Thymus (tissue), 11 donors: ENCODE measurements at regions not wholly inside any gene's neighbourhood (a gene's known extent, or its start where the extent isn't known, plus 50 kb on each side); places are given as distances from the start of the nearest gene placed in this dataset.

Source experiments
- DNase-seq, 9 donors: peaks; one replicate each; pipeline ENCODE4 v3.0.0-alpha.2; 2013; ENCODE audit warnings: low spot score in 9 of 9, low read depth in 6 of 9, missing footprints in 1 of 9
- H3K27ac ChIP-seq, 2 donors: one replicate each; pipeline ENCODE4 v1.5.1; 2013; ENCODE audit warnings: control low read depth in 1 of 2, low read depth in 1 of 2, low read length in 1 of 2, mild to moderate bottlenecking in 1 of 2, moderate library complexity in 1 of 2
- H3K27me3 ChIP-seq, 2 donors: one replicate each; pipeline ENCODE4 v1.5.1; 2013; ENCODE audit warnings: low read length in 1 of 2; ENCODE audit not compliant: control insufficient read depth in 2 of 2, insufficient read depth in 1 of 2
- H3K36me3 ChIP-seq, 2 donors: one replicate each; pipeline ENCODE4 v1.5.1; 2013; ENCODE audit warnings: low read length in 1 of 2, mild to moderate bottlenecking in 1 of 2, moderate library complexity in 1 of 2; ENCODE audit not compliant: control insufficient read depth in 2 of 2, insufficient read depth in 2 of 2
- H3K4me1 ChIP-seq, 2 donors: one replicate each; pipeline ENCODE4 v1.5.1; 2013; ENCODE audit warnings: low read length in 2 of 2; ENCODE audit not compliant: control insufficient read depth in 2 of 2, insufficient read depth in 2 of 2
- H3K4me3 ChIP-seq, 2 donors: one replicate each; pipeline ENCODE4 v1.5.1; 2013; ENCODE audit warnings: low read length in 2 of 2, control low read depth in 1 of 2, mild to moderate bottlenecking in 1 of 2
- H3K9me3 ChIP-seq, 2 donors: one replicate each; pipeline ENCODE4 v1.5.1; 2013; ENCODE audit warnings: low read length in 1 of 2, mild to moderate bottlenecking in 1 of 2; ENCODE audit not compliant: control insufficient read depth in 2 of 2, insufficient read depth in 1 of 2
- WGBS: extraction: QIAGEN DNeasy Blood & Tissue Kit; methylation state at CpG from one replicate; pipeline ENCODE4 v1.1.7; 2013; 5-methylcytosine and 5-hydroxymethylcytosine counted together
- donor health status: healthy.

GRCh38 chr21:35641271-35642016 is 418.9 kb downstream of the SETD4 start:
- DNase-seq, result no peak
- H3K27me3 ChIP-seq, result peaks cover 2 to 3% of the 10 kb centered on the region in 2 donors
- no peaks in the 10 kb centered on the region for H3K4me1 ChIP-seq
- H3K4me3 ChIP-seq, result no peak overlapping the region
- H3K36me3 ChIP-seq, result no peaks in the 10 kb centered on the region
- no peaks in the 10 kb centered on the region for H3K9me3 ChIP-seq
- H3K27ac ChIP-seq, result no peak overlapping the region
- WGBS, result 96% methylated on average over 4 of the region's 4 CpGs

GRCh38 chr21:35637431-35637830 is 422.9 kb downstream of the SETD4 start:
- H3K9me3 ChIP-seq, result no peaks in the 10 kb centered on the region
- no peak overlapping the region for H3K27ac ChIP-seq
- 97% methylated on average over 2 of the region's 2 CpGs for WGBS
- H3K4me3 ChIP-seq, result no peak overlapping the region
- peaks cover 2 to 3% of the 10 kb centered on the region in 2 donors for H3K27me3 ChIP-seq
- H3K4me1 ChIP-seq, result no peaks in the 10 kb centered on the region
- H3K36me3 ChIP-seq, result no peaks in the 10 kb centered on the region
- no peak for DNase-seq

- H3K36me3 ChIP-seq, result no peaks in the 10 kb centered on the region
- H3K4me1 ChIP-seq, result no peaks in the 10 kb centered on the region
- H3K27ac ChIP-seq, result no peak overlapping the region
- H3K4me3 ChIP-seq, result no peak overlapping the region
- DNase-seq, result no peak
- no peaks in the 10 kb centered on the region for H3K9me3 ChIP-seq
- H3K27me3 ChIP-seq, result peaks cover 0 to 2% of the 10 kb centered on the region in 2 donors
- 97% methylated on average over 1 of the region's 1 CpG for WGBS
These were observed 424.3 kb downstream of the SETD4 start for GRCh38 chr21:35635994-35636393.

DNA sequence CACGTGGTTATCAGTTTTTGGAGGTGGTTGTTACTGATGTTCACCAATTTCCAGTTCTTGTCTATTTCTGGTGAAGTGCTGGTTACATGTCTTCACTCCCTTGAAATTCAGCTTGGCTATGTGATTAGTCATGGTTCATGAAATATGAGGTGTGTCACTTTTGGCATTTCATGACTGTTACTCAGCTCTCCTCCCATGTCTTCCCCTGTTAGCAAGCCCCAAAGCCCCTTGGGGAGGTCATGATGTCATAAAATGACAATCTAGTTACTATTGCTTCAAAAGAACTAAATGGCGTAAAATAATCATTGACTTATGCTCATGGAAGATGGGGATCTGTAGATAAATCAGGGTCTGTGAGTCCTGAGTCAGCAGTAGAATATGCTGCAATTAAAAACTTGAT is 425.1 kb downstream of the SETD4 start:
- DNase-seq, result no peak
- H3K36me3 ChIP-seq, result no peaks in the 10 kb centered on the region
- no peaks in the 10 kb centered on the region for H3K4me1 ChIP-seq
- WGBS, result 98% methylated on average over 2 of the region's 2 CpGs
- no peak overlapping the region for H3K27ac ChIP-seq
- H3K9me3 ChIP-seq, result no peaks in the 10 kb centered on the region
- H3K27me3 ChIP-seq, result peaks cover 0 to 2% of the 10 kb centered on the region in 2 donors
- no peak overlapping the region for H3K4me3 ChIP-seq

DNA sequence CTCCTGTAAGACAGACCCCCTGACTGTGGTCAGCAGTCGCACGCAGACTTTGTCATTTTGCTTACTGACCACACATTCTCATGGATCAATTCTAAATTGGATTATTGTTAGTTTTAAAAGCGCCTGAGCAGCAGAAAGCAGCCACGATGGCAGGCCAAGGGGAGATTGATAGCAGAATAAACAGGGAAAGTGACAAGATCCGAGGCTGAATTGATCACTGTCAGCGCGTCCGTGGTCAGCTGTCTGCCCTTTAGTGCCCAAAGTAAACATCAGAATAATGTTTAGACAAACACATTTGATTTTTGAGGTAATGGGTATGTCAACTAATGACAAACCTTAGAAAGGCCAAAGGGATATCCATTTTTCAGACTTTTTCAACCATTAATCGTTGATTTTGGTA is 426.8 kb downstream of the SETD4 start:
- peaks cover 0 to 2% of the 10 kb centered on the region in 2 donors for H3K27me3 ChIP-seq
- WGBS, result 96% methylated on average over 9 of the region's 9 CpGs
- no peak overlapping the region for H3K27ac ChIP-seq
- no peaks in the 10 kb centered on the region for H3K9me3 ChIP-seq
- H3K4me1 ChIP-seq, result no peaks in the 10 kb centered on the region
- no peaks in the 10 kb centered on the region for H3K36me3 ChIP-seq
- no peak for DNase-seq
- no peak overlapping the region for H3K4me3 ChIP-seq

DNA sequence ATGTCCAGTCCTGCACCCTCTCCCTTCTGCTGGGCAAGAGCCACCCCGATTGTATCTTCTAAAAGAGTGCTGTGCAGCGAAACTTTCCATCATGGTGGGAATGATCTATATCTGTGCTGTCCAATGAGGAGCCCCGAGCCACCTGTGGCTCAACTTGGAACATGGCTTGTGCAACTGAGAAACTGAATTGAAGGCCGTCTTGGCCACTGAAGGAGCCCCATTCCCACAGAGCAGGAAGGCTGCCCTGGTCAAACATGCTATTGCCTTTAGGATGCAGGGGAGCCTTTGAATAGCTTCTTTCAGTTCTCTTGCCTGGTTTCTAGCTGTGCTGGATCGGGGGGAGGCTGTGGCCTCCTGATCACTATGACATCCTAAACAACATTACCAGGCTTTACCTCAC is 427.6 kb downstream of the SETD4 start:
- no peak for DNase-seq
- H3K4me1 ChIP-seq, result no peaks in the 10 kb centered on the region
- no peaks in the 10 kb centered on the region for H3K36me3 ChIP-seq
- no peaks in the 10 kb centered on the region for H3K27me3 ChIP-seq
- H3K9me3 ChIP-seq, result no peaks in the 10 kb centered on the region
- H3K27ac ChIP-seq, result no peak overlapping the region
- H3K4me3 ChIP-seq, result no peak overlapping the region
- WGBS, result 97% methylated on average over 5 of the region's 5 CpGs

DNA sequence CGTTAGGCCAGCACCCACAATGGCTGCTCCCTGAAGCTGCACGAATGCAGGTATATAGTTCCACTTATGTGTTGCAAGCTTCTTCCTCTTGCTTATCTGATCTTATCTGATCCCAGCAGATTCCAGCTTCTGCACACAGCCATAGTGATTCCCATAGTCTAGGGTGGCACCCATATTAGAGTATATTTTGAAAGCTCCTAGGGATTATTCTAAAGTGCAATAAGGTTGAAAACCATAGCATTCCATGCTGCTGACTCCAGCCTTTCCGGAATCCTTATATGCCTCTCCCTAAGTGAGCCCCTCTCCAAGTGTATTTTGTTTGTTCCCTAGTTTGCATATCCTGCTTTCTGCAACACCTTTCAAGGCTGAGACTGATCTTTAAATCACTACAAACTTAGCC is 432.0 kb downstream of the SETD4 start:
- no peak for DNase-seq
- Histone ChIP-seq H3K4me1 (no peaks in the 10 kb centered on the region), H3K4me3 (no peak overlapping the region)

GRCh38 chr21:35627462-35627861 is 432.9 kb downstream of the SETD4 start:
- Histone ChIP-seq H3K4me1 (no peaks in the 10 kb centered on the region), H3K36me3 (no peaks in the 10 kb centered on the region), H3K4me3 (no peak overlapping the region), H3K9me3 (no peaks in the 10 kb centered on the region), H3K27me3 (no peaks in the 10 kb centered on the region), H3K27ac (no peak overlapping the region)
- no peak for DNase-seq
- WGBS, result 96% methylated on average over 4 of the region's 4 CpGs

More for the DNA sequence above, 432.0 kb downstream of the SETD4 start:
- no peaks in the 10 kb centered on the region for H3K9me3 ChIP-seq
- no peak overlapping the region for H3K27ac ChIP-seq
- 98% methylated on average over 3 of the region's 3 CpGs for WGBS
- H3K36me3 ChIP-seq, result no peaks in the 10 kb centered on the region
- no peaks in the 10 kb centered on the region for H3K27me3 ChIP-seq

DNA sequence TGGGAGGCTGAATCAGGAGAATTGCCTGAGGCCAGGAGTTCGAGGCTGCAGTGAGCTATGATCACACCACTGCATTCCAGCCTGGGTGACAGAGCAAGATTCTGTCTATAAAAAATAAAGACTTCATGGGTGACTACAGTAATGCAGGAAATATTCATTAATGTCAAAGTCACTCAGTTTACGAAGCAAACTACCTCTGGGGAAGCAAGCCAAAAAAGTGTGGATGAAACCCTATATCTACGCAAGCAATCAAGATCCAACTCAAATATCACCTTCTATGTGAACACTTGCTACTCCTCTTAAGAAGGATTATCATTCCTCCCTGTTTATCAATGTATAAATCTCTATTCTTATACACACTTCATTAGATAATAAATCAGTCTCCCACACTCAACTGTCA is 434.8 kb downstream of the SETD4 start:
- DNase-seq, result no peak

More for the DNA sequence above, 434.8 kb downstream of the SETD4 start:
- Histone ChIP-seq H3K4me3 (no peak overlapping the region), H3K9me3 (no peaks in the 10 kb centered on the region), H3K27ac (no peak overlapping the region), H3K4me1 (no peaks in the 10 kb centered on the region), H3K27me3 (no peaks in the 10 kb centered on the region), H3K36me3 (no peaks in the 10 kb centered on the region)
- 93% methylated on average over 3 of the region's 3 CpGs for WGBS
